ENCODE measurements at regions not wholly inside any gene's neighbourhood (a gene's known extent, or its start where the extent isn't known, plus 50 kb on each side); places are given as distances from the start of the nearest gene placed in this dataset.

DNA sequence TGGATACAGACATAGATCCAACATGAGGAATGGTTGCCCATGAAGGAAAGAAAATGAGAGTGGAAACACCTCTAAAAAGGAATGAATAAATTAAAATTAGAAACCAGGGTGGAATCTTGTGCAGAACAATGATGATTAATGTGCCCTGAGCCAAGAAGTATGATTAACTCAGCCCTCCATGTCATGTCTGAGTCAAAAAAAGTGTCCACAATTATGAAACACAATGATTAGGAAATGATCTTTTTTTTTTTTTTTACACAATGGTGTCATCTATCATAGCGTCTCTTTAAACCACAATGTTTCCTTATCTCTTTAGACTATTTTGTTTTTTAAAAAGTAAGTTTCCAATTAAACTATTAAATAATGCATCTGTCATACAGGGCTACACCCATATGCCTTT lies 78.9 kb upstream of the RAB4A start:
- TF ChIP-seq, protein P1, sequence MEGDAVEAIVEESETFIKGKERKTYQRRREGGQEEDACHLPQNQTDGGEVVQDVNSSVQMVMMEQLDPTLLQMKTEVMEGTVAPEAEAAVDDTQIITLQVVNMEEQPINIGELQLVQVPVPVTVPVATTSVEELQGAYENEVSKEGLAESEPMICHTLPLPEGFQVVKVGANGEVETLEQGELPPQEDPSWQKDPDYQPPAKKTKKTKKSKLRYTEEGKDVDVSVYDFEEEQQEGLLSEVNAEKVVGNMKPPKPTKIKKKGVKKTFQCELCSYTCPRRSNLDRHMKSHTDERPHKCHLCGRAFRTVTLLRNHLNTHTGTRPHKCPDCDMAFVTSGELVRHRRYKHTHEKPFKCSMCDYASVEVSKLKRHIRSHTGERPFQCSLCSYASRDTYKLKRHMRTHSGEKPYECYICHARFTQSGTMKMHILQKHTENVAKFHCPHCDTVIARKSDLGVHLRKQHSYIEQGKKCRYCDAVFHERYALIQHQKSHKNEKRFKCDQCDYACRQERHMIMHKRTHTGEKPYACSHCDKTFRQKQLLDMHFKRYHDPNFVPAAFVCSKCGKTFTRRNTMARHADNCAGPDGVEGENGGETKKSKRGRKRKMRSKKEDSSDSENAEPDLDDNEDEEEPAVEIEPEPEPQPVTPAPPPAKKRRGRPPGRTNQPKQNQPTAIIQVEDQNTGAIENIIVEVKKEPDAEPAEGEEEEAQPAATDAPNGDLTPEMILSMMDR (IDR thresholded peaks at IDR 0.05), result no peak
- TF ChIP-seq POLR2AphosphoS5 (IDR thresholded peaks at IDR 0.05), result no peak

Measured in upper lobe of left lung (tissue), 4 donors.